ENCODE measurements at regions not wholly inside any gene's neighbourhood (a gene's known extent, or its start where the extent isn't known, plus 50 kb on each side); places are given as distances from the start of the nearest gene placed in this dataset.

- TF ChIP-seq CTCF (conservative IDR thresholded peaks at IDR 0.05 in 1 of 2, IDR thresholded peaks at IDR 0.05 in 1 of 2; ENCODE audit: low read depth in 1 of 2, low read length in 2 of 2) (peak in 1 of 2 donors; percentile 53), EZH2 (IDR thresholded peaks at IDR 0.05; ENCODE audit: low read length, missing control alignments) (no peak)
Observed at GRCh38 chr4:122224348-122224747, 72.2 kb downstream of the BLTP1 start.

Data from fibroblast of lung (primary cell).